Endodermal cell (in vitro differentiated cells): ENCODE measurements at regions not wholly inside any gene's neighbourhood (a gene's known extent, or its start where the extent isn't known, plus 50 kb on each side); places are given as distances from the start of the nearest gene placed in this dataset.

Source experiments
- DNase-seq: peaks from one replicate; pipeline ENCODE4 v3.0.0-alpha.2; 2017
- H3K27ac ChIP-seq: 2 replicates; pipeline ENCODE4 v1.5.1; 2013; ENCODE audit warnings: mild to moderate bottlenecking, low read depth, low read length, moderate library complexity
- H3K27me3 ChIP-seq: 2 replicates; pipeline ENCODE4 v1.6.1; 2013; ENCODE audit warnings: mild to moderate bottlenecking, low read length, moderate library complexity; ENCODE audit not compliant: insufficient read depth, control insufficient read depth, poor library complexity, severe bottlenecking
- H3K36me3 ChIP-seq: 2 replicates; pipeline ENCODE4 v1.7.0; 2013; ENCODE audit warnings: mild to moderate bottlenecking, low read length, moderate library complexity; ENCODE audit not compliant: control insufficient read depth, insufficient read depth
- H3K4me1 ChIP-seq: one replicate; pipeline ENCODE4 v1.7.0; 2013; ENCODE audit warnings: low read length; ENCODE audit not compliant: control insufficient read depth, insufficient read depth
- H3K4me3 ChIP-seq: 2 replicates; pipeline ENCODE4 v1.5.1; 2013; ENCODE audit warnings: mild to moderate bottlenecking, low read length, moderate library complexity
- H3K9ac ChIP-seq: 2 replicates; pipeline ENCODE4 v1.6.1; 2013; ENCODE audit warnings: mild to moderate bottlenecking, low read length, moderate library complexity; ENCODE audit not compliant: poor library complexity, severe bottlenecking; ENCODE audit errors: extremely low read depth
- H3K9me3 ChIP-seq: 2 replicates; pipeline ENCODE4 v1.6.1; 2013; ENCODE audit warnings: mild to moderate bottlenecking, low read length, moderate library complexity; ENCODE audit not compliant: control insufficient read depth
- H3K27ac Mint-ChIP-seq: 2 replicates; pipeline ENCODE4 v1.8.0; 2020; ENCODE audit warnings: mixed read lengths
- H3K27me3 Mint-ChIP-seq: 2 replicates; pipeline ENCODE4 v1.8.0; 2021; ENCODE audit warnings: mild to moderate bottlenecking, mixed read lengths; ENCODE audit not compliant: insufficient read depth
- H3K36me3 Mint-ChIP-seq: 2 replicates; pipeline ENCODE4 v1.8.0; 2020; ENCODE audit warnings: low read depth, mixed read lengths
- H3K4me1 Mint-ChIP-seq: 2 replicates; pipeline ENCODE4 v1.8.0; 2020; ENCODE audit warnings: mixed read lengths
- H3K4me3 Mint-ChIP-seq: 2 replicates; pipeline ENCODE4 v1.8.0; 2020; ENCODE audit warnings: mild to moderate bottlenecking, moderate library complexity, mixed read lengths
- H3K9me3 Mint-ChIP-seq: 2 replicates; pipeline ENCODE4 v1.8.0; 2020; ENCODE audit warnings: mild to moderate bottlenecking, mixed read lengths
- CTCF ChIP-seq: fragments of 200-600 bp; sonication (generic); conservative IDR thresholded peaks from 2 replicates; pipeline ENCODE4 v1.5.0; 2021; ENCODE audit warnings: antibody characterized with exemption, mild to moderate bottlenecking
- WGBS, 2 experiments: methylation state at CpG; one replicate each; pipeline versions ENCODE4 v1.1.5 to v1.1.7; 2013; ENCODE audit warnings: missing lambda C conversion rate in 2 of 2, mixed read lengths in 1 of 2; ENCODE audit not compliant: insufficient coverage in 1 of 2, insufficient read length in 1 of 2; 5-methylcytosine and 5-hydroxymethylcytosine counted together

- no peaks in the 10 kb centered on the region for H3K9me3 ChIP-seq
- 80 to 92% methylated on average over 1 to 5 of the region's 5 CpGs for WGBS, 2 experiments
- H3K36me3 Mint-ChIP-seq: no peaks in the 10 kb centered on the region
- H3K36me3 ChIP-seq: no peaks in the 10 kb centered on the region
- no peaks in the 10 kb centered on the region for H3K27me3 ChIP-seq
- H3K4me1 ChIP-seq: no peaks in the 10 kb centered on the region
- no peaks in the 10 kb centered on the region for H3K4me1 Mint-ChIP-seq
- H3K4me3 ChIP-seq: no peak overlapping the region
- H3K9ac ChIP-seq: no peak overlapping the region
- peak; percentile 24 for DNase-seq
- TF ChIP-seq CTCF: peak; percentile 13
- H3K4me3 Mint-ChIP-seq: no peak overlapping the region
- peaks cover 13% of the 10 kb centered on the region for H3K9me3 Mint-ChIP-seq
- no peak overlapping the region for H3K27ac ChIP-seq
- no peaks in the 10 kb centered on the region for H3K27me3 Mint-ChIP-seq
- H3K27ac Mint-ChIP-seq: no peak overlapping the region
These were observed 243.7 kb downstream of the NDUFA10 start for GRCh38 chr2:239781454-239781853.

- TF ChIP-seq CTCF: no peak
- H3K36me3 ChIP-seq: no peaks in the 10 kb centered on the region
- no peak overlapping the region for H3K4me3 Mint-ChIP-seq
- no peaks in the 10 kb centered on the region for H3K36me3 Mint-ChIP-seq
- no peak overlapping the region for H3K4me3 ChIP-seq
- H3K27ac ChIP-seq: no peak overlapping the region
- WGBS, 2 experiments: 92% methylated on average over 13 to 19 of the region's 19 CpGs
- no peaks in the 10 kb centered on the region for H3K4me1 Mint-ChIP-seq
- H3K9ac ChIP-seq: no peak overlapping the region
- no peaks in the 10 kb centered on the region for H3K27me3 ChIP-seq
- H3K27me3 Mint-ChIP-seq: peaks cover 2% of the 10 kb centered on the region
- peaks cover 7% of the 10 kb centered on the region for H3K9me3 Mint-ChIP-seq
- H3K4me1 ChIP-seq: no peaks in the 10 kb centered on the region
- H3K27ac Mint-ChIP-seq: no peak overlapping the region
- DNase-seq: peak; percentile 11
- no peaks in the 10 kb centered on the region for H3K9me3 ChIP-seq
These were observed 244.7 kb downstream of the NDUFA10 start for GRCh38 chr2:239780236-239780994.

- Mint-ChIP-seq H3K4me3 (no peak overlapping the region), H3K27me3 (peaks cover 5% of the 10 kb centered on the region), H3K4me1 (no peaks in the 10 kb centered on the region), H3K36me3 (no peaks in the 10 kb centered on the region), H3K9me3 (peaks cover 7% of the 10 kb centered on the region), H3K27ac (no peak overlapping the region)
- no peak overlapping the region for H3K9ac ChIP-seq
- DNase-seq: no peak
- 87 to 97% methylated on average over 8 to 10 of the region's 10 CpGs for WGBS, 2 experiments
- H3K9me3 ChIP-seq: no peaks in the 10 kb centered on the region
- H3K4me3 ChIP-seq: no peak overlapping the region
- no peaks in the 10 kb centered on the region for H3K4me1 ChIP-seq
- no peaks in the 10 kb centered on the region for H3K27me3 ChIP-seq
- H3K27ac ChIP-seq: no peak overlapping the region
- TF ChIP-seq CTCF: no peak
- H3K36me3 ChIP-seq: no peaks in the 10 kb centered on the region
These were observed 245.6 kb downstream of the NDUFA10 start for GRCh38 chr2:239779584-239779983.
